Heart left ventricle (tissue), 13 donors: ENCODE measurements at regions not wholly inside any gene's neighbourhood (a gene's known extent, or its start where the extent isn't known, plus 50 kb on each side); places are given as distances from the start of the nearest gene placed in this dataset.

Experiments used
- CTCF ChIP-seq, 12 donors: fragments of 200-600 bp; sonication (generic) in 4 of 12; IDR thresholded peaks; one replicate each; pipeline versions ENCODE4 v1.5.0 to v1.8.0; 2018 to 2022; ENCODE audit warnings: antibody characterized with exemption in 12 of 12, mild to moderate bottlenecking in 5 of 12
- POLR2A ChIP-seq, 2 donors: fragments of 450-650 bp; IDR thresholded peaks; one replicate each; pipeline ENCODE4 v1.6.1; 2017; ENCODE audit warnings: antibody characterized with exemption in 2 of 2, mild to moderate bottlenecking in 2 of 2, moderate library complexity in 2 of 2
- donor health status: ischemic (EF 13 %, LVEDD 7.1; RV severe dilation, severe dysfunction).
- donor health status: DM: no; HTN: yes; CAD: no.
- donor health status: DM: no; HTN: no; CAD: no.
- donor health status: ischemic (EF 25% LVEDD 6.9; RV normal size, moderate dysfunction).
- donor health status: ischemic (EF 25% LVEDD 5.7; RV mildly dilated, moderate dysfunction).
- donor health status: ischemic (EF 35%, LVEDD 5.7; RV mildly dilated, moderate dysfunction).
- donor health status: nonischemic (EF 11% LVEDD 7.7; RV severe dilation, severe dysfunction).
- donor health status: DM: yes; HTN: yes; CAD: no.
- donor health status: PGD.
- donor health status: ischemic (EF 29% LVEDD 5.4; RV normal size, mild dysfunction).
- donor health status: nonischemic (EF 23%, LVEDD 6.1; RV moderate dilation, normal function).

DNA sequence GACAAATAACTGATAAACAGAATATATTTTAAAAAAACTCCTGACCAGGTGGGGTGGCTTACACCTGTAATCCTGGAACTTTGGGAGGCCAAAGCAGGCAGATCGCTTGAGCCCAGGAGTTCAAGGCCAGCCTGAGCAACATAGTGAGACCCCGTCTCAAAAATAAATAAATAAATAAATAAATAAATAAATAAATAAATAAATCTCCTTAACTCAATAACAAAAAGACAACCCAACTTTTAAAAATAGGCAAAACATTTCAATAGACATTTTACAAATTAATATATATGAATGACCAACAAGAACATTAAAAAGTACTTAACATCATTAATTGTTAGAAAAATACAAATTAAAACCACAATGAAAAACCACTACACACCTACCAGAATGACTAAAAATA, 56.2 kb upstream of the CAPRIN2 start:
- TF ChIP-seq CTCF (IDR thresholded peaks at IDR 0.05), result no peak
- TF ChIP-seq POLR2A (IDR thresholded peaks at IDR 0.05), result no peak
